Endothelial cell of umbilical vein (primary cell): ENCODE measurements at regions not wholly inside any gene's neighbourhood (a gene's known extent, or its start where the extent isn't known, plus 50 kb on each side); places are given as distances from the start of the nearest gene placed in this dataset.

ENCODE experiments used
- BruUV-seq: library from RNA; stranded (reverse); fragments of 400-500 nt; replicated peaks from 2 replicates; lab custom pipeline; 2021; lab: Mats Ljungman, UMichigan
- CTCF ChIA-PET: fragments of 300-600, 350-600 bp; sonication (Branson Sonifier 250); formaldehyde crosslinking; loops from one replicate; lab custom pipeline; 2021; ENCODE audit warnings: antibody characterized with exemption, inconsistent platforms; lab: Charles Lee
- POLR2A ChIA-PET: fragments of 300-600, 350-600 bp; sonication (Branson Sonifier 250); formaldehyde crosslinking; loops from one replicate; lab custom pipeline; 2021; ENCODE audit warnings: antibody characterized with exemption, inconsistent platforms; lab: Charles Lee
- DNase-seq: peaks from one replicate; pipeline ENCODE4 v3.0.0-alpha.2; 2011; ENCODE audit warnings: low read depth, low spot score
- FAIRE-seq: peaks from 2 replicates; lab custom pipeline; 2011; peaks lifted over from hg19 to GRCh38; lab: Jason Lieb, UNC
- H2AFZ ChIP-seq: 2 replicates; pipeline ENCODE4 v1.6.0; 2012; ENCODE audit warnings: low read depth, low read length, control low read depth, inconsistent platforms
- H3K27ac ChIP-seq: 2 replicates; pipeline ENCODE4 v1.5.1; 2011; ENCODE audit warnings: low read depth, mild to moderate bottlenecking, control low read depth, low read length, moderate library complexity; ENCODE audit not compliant: insufficient read depth
- H3K27me3 ChIP-seq, 2 experiments: 2 replicates each; pipeline versions ENCODE4 v1.6.0 to v1.6.1; 2011; ENCODE audit warnings: low read length in 2 of 2, mixed read lengths in 1 of 2; ENCODE audit not compliant: control insufficient read depth in 2 of 2, insufficient read depth in 2 of 2
- H3K36me3 ChIP-seq, 2 experiments: 2 replicates in 1 of 2; 3 replicates in 1 of 2; pipeline ENCODE4 v1.5.1; 2011; ENCODE audit warnings: low read length in 2 of 2, mild to moderate bottlenecking in 1 of 2, moderate library complexity in 1 of 2; ENCODE audit not compliant: control insufficient read depth in 2 of 2, insufficient read depth in 2 of 2; ENCODE audit errors: extremely low read depth in 1 of 2
- H3K4me1 ChIP-seq: 3 replicates; pipeline ENCODE4 v1.5.1; 2011; ENCODE audit warnings: mild to moderate bottlenecking, low read length; ENCODE audit not compliant: control insufficient read depth, insufficient read depth; ENCODE audit errors: extremely low read depth
- H3K4me2 ChIP-seq: 2 replicates; pipeline ENCODE4 v1.6.1; 2011; ENCODE audit warnings: low read length, control low read depth, mixed read lengths; ENCODE audit not compliant: insufficient read depth
- H3K4me3 ChIP-seq, 3 experiments: fragments of 200-600 bp in 1 of 3; sonication (generic), shearing (Covaris generic) in 1 of 3; replicated peaks in 1 of 3; 2 replicates each; pipeline ENCODE4 v1.5.1; 2011 to 2016; ENCODE audit warnings: control low read depth in 3 of 3, low read length in 3 of 3, mild to moderate bottlenecking in 2 of 3, inconsistent platforms in 1 of 3, low read depth in 1 of 3, moderate library complexity in 1 of 3; ENCODE audit not compliant: insufficient read depth in 1 of 3
- H3K79me2 ChIP-seq: 2 replicates; pipeline ENCODE4 v1.6.0; 2012; ENCODE audit warnings: low read length, inconsistent platforms; ENCODE audit not compliant: control insufficient read depth, insufficient read depth
- H3K9ac ChIP-seq: replicated peaks from 2 replicates; pipeline ENCODE3; 2011; ENCODE audit warnings: low read length, control low read depth; ENCODE audit not compliant: insufficient read depth; ENCODE audit errors: extremely low read depth
- H3K9me1 ChIP-seq: replicated peaks from 3 replicates; pipeline ENCODE4 v1.6.0; 2011; ENCODE audit warnings: mild to moderate bottlenecking, low read length; ENCODE audit not compliant: control insufficient read depth, insufficient read depth; ENCODE audit errors: extremely low read depth
- H3K9me3 ChIP-seq: replicated peaks from 2 replicates; pipeline ENCODE4 v1.5.1; 2012; ENCODE audit warnings: low read length, inconsistent platforms; ENCODE audit not compliant: control insufficient read depth, insufficient read depth
- H4K20me1 ChIP-seq: replicated peaks from 2 replicates; pipeline ENCODE3; 2011; ENCODE audit warnings: mild to moderate bottlenecking, low read length; ENCODE audit not compliant: control insufficient read depth, insufficient read depth; ENCODE audit errors: extremely low read depth
- EZH2 ChIP-seq: IDR thresholded peaks from 2 replicates; pipeline ENCODE4 v1.6.1; 2012; ENCODE audit warnings: borderline replicate concordance, low read depth, mild to moderate bottlenecking, moderate library complexity, low read length, inconsistent platforms; ENCODE audit not compliant: severe bottlenecking
- FOS ChIP-seq: IDR thresholded peaks from 2 replicates; pipeline ENCODE4 v1.6.1; 2011; ENCODE audit warnings: mild to moderate bottlenecking, low read length, moderate library complexity, borderline replicate concordance; ENCODE audit not compliant: insufficient read depth
- GATA2 ChIP-seq: IDR thresholded peaks from 2 replicates; pipeline ENCODE4 v1.7.0; 2011; ENCODE audit warnings: low read depth, mild to moderate bottlenecking, moderate library complexity, mixed read lengths, low read length; ENCODE audit not compliant: insufficient read length, insufficient read depth
- JUN ChIP-seq: IDR thresholded peaks from 2 replicates; pipeline ENCODE4 v1.6.1; 2011; ENCODE audit warnings: borderline replicate concordance, low read depth; ENCODE audit not compliant: insufficient read length, insufficient read depth
- MYC ChIP-seq: IDR thresholded peaks from one replicate; pipeline ENCODE4 v1.6.1; 2011; ENCODE audit warnings: mild to moderate bottlenecking, low read depth, low read length
- POLR2A ChIP-seq: IDR thresholded peaks from 2 replicates; pipeline ENCODE4 v1.6.1; 2012; ENCODE audit warnings: low read depth, mild to moderate bottlenecking, control low read depth, low read length
- POLR2AphosphoS5 ChIP-seq: IDR thresholded peaks from 2 replicates; pipeline ENCODE4 v1.6.1; 2012; ENCODE audit warnings: low read depth, mild to moderate bottlenecking, control low read depth, low read length, moderate library complexity; ENCODE audit not compliant: insufficient read depth
- dilution Hi-C: fragments of 300-500 bp; cut with MboI; formaldehyde crosslinking; loops from one replicate; pipeline ENCODE4 v1.15.0; 2019; ENCODE audit warnings: low sequenced_read_pairs; ENCODE audit not compliant: extremely low pct_ligation_motif_present
- intact Hi-C: fragments of 100-400 bp; cut with micrococcal nuclease; formaldehyde crosslinking; loops from one replicate; pipeline ENCODE4 v1.10.0; 2022
- TF ChIP-seq, protein P1 (sequence below), 2 donors: IDR thresholded peaks; 1 replicate in 1 of 2; 2 replicates in 1 of 2; pipeline ENCODE4 v1.5.1; 2011; ENCODE audit warnings: low read length in 2 of 2, mild to moderate bottlenecking in 2 of 2, moderate library complexity in 2 of 2, control low read depth in 1 of 2, inconsistent platforms in 1 of 2, low read depth in 1 of 2; ENCODE audit not compliant: insufficient read depth in 1 of 2; ENCODE audit errors: extremely low read depth in 1 of 2
- TF ChIP-seq, protein P2 (sequence below): IDR thresholded peaks from 2 replicates; pipeline ENCODE4 v1.6.1; 2011; ENCODE audit not compliant: insufficient read depth, insufficient read length

DNA sequence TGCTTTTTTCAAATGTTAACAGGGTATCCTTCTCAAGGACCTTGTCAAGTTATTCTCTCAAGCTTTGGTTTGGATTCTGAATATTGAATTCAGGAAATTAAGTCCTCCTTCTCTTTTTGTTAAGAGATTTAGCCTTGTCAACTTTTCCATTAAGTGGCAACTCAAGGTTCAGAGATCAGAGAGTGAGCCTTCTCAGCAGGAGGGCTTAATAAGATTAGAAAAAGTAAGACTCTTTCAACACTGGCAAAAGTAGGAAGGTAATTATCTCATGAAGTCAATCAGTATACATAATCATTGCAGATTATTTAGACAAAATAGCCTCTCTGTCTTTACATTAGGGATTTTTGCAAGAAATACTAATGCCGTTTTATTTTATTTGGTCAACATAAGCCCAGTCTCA lies 330.7 kb downstream of the KIF2B start:
- Histone ChIP-seq H3K9me3 (no peaks in the 10 kb centered on the region), H3K9ac (no peak overlapping the region), H2AFZ (no peak overlapping the region), H3K4me1 (no peaks in the 10 kb centered on the region), H3K79me2 (no peaks in the 10 kb centered on the region), H3K36me3 (no peaks in the 10 kb centered on the region), H3K4me3 (no peak overlapping the region), H3K27me3 (no peaks in the 10 kb centered on the region), H4K20me1 (no peaks in the 10 kb centered on the region), H3K9me1 (no peaks in the 10 kb centered on the region), H3K4me2 (no peak overlapping the region), H3K27ac (no peak overlapping the region)
- dilution Hi-C loops = no loop called here
- CTCF ChIA-PET = no interaction called here
- no TSS peak for BruUV-seq
- DNase-seq = no peak
- intact Hi-C loops = no loop called here
- TF ChIP-seq, protein P1, sequence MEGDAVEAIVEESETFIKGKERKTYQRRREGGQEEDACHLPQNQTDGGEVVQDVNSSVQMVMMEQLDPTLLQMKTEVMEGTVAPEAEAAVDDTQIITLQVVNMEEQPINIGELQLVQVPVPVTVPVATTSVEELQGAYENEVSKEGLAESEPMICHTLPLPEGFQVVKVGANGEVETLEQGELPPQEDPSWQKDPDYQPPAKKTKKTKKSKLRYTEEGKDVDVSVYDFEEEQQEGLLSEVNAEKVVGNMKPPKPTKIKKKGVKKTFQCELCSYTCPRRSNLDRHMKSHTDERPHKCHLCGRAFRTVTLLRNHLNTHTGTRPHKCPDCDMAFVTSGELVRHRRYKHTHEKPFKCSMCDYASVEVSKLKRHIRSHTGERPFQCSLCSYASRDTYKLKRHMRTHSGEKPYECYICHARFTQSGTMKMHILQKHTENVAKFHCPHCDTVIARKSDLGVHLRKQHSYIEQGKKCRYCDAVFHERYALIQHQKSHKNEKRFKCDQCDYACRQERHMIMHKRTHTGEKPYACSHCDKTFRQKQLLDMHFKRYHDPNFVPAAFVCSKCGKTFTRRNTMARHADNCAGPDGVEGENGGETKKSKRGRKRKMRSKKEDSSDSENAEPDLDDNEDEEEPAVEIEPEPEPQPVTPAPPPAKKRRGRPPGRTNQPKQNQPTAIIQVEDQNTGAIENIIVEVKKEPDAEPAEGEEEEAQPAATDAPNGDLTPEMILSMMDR (IDR thresholded peaks at IDR 0.05; ENCODE audit: extremely low read depth in 1 of 2, insufficient read depth in 1 of 2, low read depth in 1 of 2, low read length in 2 of 2) = no peak
- TF ChIP-seq, protein P2, sequence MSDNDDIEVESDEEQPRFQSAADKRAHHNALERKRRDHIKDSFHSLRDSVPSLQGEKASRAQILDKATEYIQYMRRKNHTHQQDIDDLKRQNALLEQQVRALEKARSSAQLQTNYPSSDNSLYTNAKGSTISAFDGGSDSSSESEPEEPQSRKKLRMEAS = no peak
- TF ChIP-seq EZH2 (no peak), GATA2 (no peak), POLR2AphosphoS5 (no peak), JUN (no peak), MYC (no peak), FOS (no peak), POLR2A (no peak)
- POLR2A ChIA-PET = no interaction called here
- no peak for FAIRE-seq
